GM12874 (cell line): ENCODE measurements at regions not wholly inside any gene's neighbourhood (a gene's known extent, or its start where the extent isn't known, plus 50 kb on each side); places are given as distances from the start of the nearest gene placed in this dataset.

Experiments
- TF ChIP-seq, protein P1 (sequence below): IDR thresholded peaks from 2 replicates; pipeline ENCODE4 v1.5.1; 2011; ENCODE audit warnings: low read depth, mild to moderate bottlenecking, control low read depth, low read length, moderate library complexity; ENCODE audit not compliant: insufficient read depth

DNA sequence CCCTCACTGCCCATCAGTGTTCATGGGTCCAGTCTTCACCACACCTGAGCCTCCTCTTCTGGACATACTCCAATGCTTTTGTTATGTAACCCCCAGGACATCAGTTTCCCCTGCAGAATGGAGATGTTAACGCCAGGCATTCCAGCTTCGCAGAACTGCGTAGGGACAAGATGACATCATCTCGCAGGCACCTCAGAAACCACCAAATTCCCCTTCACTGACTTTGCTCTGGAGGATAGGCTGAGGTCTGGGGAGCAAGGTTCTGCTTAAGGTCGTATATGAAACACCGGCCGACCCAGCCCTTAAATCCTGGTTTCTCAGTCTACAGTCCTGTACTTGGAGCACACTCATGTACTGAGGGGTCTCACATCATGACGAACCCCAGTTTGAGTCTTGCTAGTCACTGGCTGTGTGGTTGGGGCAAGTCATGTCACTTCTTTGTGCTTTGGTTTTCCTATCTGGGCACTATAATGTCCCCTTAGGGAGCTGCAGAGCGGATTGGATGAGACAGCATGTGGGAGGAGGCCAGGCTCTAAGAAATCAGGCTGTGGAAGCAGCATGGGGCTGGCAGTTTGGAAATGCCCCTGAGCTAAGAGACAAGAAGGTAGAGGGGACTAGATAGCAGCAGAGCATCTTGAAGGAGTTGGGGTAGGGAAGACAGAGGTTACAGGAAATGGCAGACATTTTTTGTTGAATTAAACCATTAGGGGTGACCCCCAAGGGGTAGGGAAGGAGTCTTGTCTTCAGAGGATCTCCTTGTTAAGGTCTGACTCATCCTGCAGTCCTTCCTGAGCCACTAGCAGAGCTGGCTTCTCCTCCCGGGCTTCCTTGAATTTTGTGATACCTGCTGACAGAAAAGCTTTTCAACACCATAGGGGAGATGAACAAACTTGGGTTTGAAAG is 138.3 kb downstream of the FOXD2 start:
- TF ChIP-seq, protein P1, sequence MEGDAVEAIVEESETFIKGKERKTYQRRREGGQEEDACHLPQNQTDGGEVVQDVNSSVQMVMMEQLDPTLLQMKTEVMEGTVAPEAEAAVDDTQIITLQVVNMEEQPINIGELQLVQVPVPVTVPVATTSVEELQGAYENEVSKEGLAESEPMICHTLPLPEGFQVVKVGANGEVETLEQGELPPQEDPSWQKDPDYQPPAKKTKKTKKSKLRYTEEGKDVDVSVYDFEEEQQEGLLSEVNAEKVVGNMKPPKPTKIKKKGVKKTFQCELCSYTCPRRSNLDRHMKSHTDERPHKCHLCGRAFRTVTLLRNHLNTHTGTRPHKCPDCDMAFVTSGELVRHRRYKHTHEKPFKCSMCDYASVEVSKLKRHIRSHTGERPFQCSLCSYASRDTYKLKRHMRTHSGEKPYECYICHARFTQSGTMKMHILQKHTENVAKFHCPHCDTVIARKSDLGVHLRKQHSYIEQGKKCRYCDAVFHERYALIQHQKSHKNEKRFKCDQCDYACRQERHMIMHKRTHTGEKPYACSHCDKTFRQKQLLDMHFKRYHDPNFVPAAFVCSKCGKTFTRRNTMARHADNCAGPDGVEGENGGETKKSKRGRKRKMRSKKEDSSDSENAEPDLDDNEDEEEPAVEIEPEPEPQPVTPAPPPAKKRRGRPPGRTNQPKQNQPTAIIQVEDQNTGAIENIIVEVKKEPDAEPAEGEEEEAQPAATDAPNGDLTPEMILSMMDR = no peak

DNA sequence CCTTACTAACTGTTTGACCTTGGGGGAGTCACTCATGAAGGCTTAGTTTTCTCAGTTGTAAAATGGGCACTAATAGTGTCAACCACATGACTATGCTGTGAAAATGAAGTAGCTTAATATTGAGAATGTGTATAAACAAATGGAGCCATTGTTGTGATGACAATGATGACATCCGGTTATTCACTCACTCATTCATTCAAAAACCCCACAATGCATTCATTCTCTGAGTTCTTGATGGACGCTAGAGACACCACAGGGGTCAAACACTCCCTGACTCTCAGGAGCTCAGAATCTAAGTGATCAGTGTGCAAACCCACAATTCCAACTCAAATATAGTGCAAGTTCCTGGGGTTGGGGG is 138.9 kb downstream of the FOXD2 start:
- TF ChIP-seq, protein P1 = no peak

DNA sequence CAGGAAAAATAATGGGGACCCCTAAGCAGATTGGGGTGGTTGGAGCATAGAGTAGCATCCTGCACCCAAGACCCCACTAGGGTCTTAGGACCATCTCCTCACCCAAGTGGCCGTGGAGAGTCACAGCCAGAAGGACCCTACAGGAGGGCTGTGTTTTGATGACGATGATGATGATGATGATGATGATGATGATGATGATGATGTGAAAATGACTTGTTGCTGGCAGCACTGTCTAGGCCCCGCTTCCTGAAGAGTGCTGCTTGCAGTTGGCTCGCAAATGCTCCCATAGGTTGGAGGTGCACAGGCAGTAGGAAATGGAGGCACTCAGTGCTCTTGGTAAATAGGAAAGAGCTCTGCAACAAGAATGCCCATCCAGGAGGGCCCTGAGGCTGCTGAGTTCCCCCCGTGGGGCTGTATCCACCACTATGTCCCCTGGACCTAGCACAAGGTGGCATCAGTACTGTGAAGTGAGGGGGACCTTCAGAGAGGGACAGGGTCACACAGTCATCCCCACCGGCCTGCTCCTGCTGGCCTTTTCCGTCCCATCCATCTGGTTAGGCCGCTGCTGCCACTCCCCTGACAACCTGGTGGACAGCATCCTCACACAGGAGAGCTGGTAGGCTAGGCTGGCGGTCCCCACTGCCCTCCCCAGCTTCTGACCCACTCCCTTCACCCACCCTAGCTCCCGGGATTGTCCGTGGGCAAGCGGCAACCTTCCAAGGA is 139.6 kb downstream of the FOXD2 start:
- TF ChIP-seq, protein P1 = no peak

DNA sequence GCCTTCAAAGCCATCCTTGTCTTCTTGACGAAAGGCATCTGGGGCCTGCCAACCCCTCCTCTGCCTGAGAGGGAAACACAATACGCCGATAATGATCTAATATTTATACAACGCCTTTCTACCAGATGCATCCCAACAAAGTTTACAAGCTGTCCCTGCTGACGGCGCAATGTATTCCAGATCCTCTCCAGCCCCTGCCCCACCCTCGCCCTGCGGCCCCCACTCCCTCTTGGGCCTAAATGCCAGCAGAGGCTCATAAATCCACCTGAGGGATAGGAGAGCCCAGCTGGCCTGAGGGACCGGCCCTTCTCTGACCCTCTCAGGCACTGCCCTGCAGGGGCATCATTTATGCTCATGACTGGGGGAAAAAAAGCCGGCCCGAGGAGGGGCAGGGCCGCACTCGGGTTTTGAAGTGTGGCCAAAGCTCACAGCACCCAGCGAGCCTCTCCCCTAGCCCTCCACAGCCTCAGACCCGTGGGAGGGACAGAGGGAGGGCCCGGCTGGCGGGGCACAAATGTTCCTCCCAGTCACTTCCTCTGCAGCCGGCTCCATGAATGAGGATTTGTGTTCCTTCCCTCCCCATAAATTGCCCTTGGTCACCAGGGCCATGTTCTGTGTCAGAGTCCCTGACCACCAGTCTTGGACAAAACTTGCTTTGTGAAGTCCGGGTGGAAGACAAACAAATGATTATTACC is 140.3 kb downstream of the FOXD2 start:
- TF ChIP-seq, protein P1 = no peak

GRCh38 chr1:47578721-47579419 is 141.0 kb downstream of the FOXD2 start:
- TF ChIP-seq, protein P1 = no peak

GRCh38 chr1:47579809-47580208 is 142.0 kb downstream of the FOXD2 start:
- TF ChIP-seq, protein P1 = no peak

- TF ChIP-seq, protein P1 = no peak
Observed at GRCh38 chr1:47580451-47580995, 142.7 kb downstream of the FOXD2 start.
